KG1 (cell line): ENCODE measurements at regions not wholly inside any gene's neighbourhood (a gene's known extent, or its start where the extent isn't known, plus 50 kb on each side); places are given as distances from the start of the nearest gene placed in this dataset.
"Not testable (repeated sequence)": the region's sequence is repeated elsewhere in the genome, so short reads cannot be mapped to it uniquely, and the experiment has no call there.

Experiments used
- DNase-seq: peaks from one replicate; lab custom pipeline; 2025; lab: John Stamatoyannopoulos, UW

DNA sequence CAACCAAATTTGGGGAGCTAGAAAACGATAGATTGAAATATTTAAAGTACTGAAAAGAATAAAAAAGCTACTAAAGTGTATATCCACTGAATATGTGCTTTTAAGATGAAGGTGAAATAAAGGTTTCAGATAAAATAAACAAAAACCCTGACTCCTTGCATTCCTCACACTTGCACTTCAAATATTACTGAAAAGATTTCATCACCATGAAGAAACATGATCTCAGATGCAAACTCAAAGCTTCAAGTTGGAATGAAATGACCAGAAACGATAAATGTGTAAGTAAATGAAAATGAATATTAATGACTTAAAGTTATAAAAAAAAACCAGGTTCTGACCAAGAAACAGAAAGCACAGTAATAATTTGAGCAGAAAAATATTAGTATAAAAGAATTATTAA, 1246.0 kb upstream of the ACVR2A start:
- no peak for DNase-seq

DNA sequence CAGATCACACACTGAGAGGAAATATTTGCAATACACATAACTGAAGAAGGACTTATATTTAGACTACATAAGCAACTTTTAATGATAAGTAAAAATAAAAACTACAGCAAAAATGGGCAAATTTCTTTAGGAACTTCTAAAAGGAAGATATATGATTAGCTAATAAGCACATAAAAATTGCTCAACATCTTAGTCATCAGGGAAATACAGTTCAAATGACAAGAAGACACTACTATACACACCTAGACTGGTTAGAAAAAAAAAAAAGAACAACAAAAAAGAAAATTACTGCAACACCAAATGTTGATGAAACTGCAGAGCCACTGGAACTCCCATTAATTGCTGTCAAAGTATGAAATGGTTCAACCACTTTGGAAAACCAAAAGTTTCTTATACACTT, 1247.5 kb upstream of the ACVR2A start:
- no peak for DNase-seq

- DNase-seq = no peak
Measured at GRCh38 chr2:146591908-146592307, 1252.9 kb upstream of the ACVR2A start.

DNA sequence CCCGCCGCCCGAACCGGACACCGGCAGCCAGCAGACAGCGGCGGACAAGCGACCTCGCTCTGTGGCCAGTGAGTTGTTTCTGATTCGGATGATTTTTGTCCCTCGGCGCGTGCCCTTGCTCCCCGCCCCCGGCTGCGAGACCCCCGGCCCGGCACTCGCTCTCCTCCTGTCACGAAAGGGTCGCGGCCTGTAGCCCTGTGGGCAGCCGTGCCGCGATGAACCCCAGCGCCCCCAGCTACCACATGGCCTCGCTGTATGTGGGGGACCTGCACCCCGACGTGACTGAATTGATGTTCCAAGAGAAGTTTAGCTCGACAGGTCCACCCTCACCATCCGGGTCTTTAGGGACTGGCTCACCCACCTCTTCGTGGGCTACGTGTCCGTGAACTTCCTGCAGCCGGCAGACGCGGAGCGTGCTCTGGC, 1257.5 kb upstream of the ACVR2A start:
- DNase-seq = no peak

DNA sequence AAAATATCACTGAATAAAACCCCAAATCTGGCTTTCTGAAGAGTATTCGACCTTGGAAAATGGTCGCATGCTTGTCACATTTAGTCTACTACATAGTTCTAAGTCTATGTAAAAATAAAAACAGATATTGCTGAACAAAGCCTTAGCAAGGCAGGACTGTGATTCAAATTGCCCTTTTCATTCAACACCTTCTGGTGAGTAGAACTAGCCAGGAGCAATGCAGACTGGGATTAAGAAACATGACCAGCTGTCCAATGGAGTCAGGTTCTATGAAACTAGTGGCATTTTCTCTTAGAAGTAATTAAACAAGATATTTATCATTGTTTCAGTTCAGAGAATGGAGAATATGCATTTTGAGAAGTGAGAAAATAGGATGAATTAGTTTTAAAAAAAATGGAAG, 1260.5 kb upstream of the ACVR2A start:
- DNase-seq = no peak

- DNase-seq = no peak
Measured at GRCh38 chr2:146579147-146579930, 1265.5 kb upstream of the ACVR2A start.

GRCh38 chr2:146576339-146577111, 1268.3 kb upstream of the ACVR2A start:
- no peak for DNase-seq

DNA sequence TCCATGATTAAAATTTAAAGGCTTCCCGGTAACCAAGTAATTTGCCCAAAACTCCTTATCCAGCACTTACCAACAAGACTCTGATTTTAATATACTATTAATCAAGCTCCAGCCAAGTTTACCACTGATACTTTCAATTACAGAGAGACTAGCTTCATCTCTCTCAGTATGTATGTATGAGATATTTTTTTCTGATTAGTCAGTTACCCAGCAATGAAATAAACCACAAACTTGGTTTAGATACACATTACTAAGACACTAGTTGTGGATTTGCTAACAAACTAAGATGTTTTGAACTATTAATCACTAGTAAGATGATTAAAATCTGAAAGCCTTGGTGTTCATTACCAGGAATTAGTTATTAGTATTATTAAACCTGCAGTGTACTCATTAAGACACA, 1272.2 kb upstream of the ACVR2A start:
- no peak for DNase-seq

- DNase-seq = no peak
Measured at GRCh38 chr2:146561996-146562395, 1282.8 kb upstream of the ACVR2A start.

GRCh38 chr2:146547236-146547635, 1297.6 kb upstream of the ACVR2A start:
- no peak for DNase-seq

GRCh38 chr2:146544701-146545100, 1300.1 kb upstream of the ACVR2A start:
- DNase-seq = no peak

DNA sequence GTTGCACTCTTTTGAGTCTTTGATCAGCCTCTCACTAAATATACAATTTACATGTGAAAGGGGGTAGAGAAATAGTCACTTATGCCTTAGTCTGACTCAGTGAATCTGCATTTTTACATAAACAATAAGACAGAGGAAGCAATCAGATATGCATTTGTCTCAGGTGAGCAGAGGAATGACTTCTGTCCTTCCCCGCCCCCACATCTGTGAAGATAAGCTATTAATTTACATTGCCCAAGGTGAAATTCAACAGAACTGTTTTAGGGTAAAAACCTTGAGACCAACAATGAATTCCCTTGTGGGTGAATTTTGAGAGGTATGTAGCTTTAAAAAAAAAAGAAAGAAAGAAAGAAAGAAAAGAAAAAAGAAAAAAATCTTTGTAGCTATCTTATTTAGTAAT, 1302.9 kb upstream of the ACVR2A start:
- no peak for DNase-seq

GRCh38 chr2:146540271-146540932, 1304.4 kb upstream of the ACVR2A start:
- DNase-seq = no peak

DNA sequence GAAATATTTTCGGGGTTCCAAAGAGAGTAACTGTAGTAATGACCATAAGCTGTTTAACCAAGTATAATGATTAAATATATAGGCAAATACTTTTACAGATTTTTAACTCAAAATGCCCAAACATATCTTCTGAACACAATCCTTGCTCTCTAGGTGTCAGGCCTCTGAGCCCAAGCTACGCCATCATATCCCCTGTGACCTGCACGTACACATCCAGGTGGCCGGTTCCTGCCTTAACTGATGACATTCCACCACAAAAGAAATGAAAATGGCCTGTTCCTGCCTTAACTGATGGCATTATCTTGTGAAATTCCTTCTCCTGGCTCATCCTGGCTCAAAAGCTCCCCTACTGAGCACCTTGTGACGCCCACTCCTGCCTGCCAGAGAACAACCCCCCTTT, 1305.1 kb upstream of the ACVR2A start:
- DNase-seq = not testable (repeated sequence)

DNA sequence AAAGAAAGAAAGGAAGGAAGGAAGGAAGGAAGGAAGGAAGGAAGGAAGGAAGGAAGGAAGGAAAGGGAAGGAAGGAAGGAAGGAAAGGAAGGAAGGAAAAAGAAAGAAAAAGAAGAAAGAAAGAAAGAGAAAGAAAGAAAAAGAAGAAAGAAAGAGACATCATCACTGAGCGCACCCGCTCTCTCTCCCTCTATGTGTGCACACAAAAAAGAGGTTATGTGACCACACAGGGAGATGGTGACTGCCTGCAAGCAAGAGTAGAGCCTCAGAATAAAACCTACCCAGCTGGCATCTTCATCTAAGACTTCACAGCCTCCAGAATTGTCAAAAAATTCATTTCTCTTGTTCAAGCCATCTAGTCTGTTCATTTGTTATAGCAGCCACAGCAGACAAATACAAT, 1307.4 kb upstream of the ACVR2A start:
- no peak for DNase-seq

- DNase-seq = no peak
Measured at GRCh38 chr2:146532509-146533147, 1312.2 kb upstream of the ACVR2A start.

DNA sequence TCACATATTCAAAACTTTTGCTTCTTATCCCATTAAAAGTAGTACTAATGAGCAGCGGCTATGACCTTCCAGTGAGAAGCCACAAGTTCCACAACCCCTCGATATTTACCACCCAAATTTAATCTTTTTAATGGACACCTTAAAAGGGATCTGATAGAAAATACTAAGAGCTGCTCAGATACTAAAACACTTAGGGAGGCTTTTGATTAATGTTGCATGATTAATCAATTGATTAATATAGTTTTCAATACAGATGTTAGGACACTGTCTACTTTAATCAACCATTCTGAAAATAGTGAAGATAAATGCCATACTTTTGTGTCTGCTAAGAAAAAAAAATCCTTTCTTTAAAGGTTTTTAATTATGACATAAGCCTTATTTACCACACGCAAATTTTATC, 1312.8 kb upstream of the ACVR2A start:
- no peak for DNase-seq

GRCh38 chr2:146530886-146531285, 1313.9 kb upstream of the ACVR2A start:
- DNase-seq = no peak

DNA sequence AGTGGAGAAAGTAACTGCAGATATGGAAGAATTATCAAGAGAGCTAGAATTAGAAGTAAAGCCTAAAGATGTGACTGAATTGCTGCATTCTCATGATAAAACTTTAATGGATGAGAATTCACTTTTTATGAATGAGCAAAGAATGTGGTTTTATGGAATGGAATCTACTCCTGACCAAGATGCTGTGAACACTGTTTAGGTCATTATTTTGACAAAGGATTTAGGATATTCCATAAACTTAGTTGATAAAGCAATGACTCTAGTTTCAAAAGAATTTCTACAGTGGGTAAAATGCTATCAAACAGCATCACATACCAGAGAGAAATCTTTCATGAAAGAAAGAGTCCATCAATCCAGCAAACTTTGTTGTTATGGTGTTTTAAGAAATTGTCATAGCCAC, 1317.7 kb upstream of the ACVR2A start:
- DNase-seq = no peak

GRCh38 chr2:146523196-146523595, 1321.6 kb upstream of the ACVR2A start:
- DNase-seq = no peak

- DNase-seq = no peak
Measured at GRCh38 chr2:146506851-146507250, 1338.0 kb upstream of the ACVR2A start.

DNA sequence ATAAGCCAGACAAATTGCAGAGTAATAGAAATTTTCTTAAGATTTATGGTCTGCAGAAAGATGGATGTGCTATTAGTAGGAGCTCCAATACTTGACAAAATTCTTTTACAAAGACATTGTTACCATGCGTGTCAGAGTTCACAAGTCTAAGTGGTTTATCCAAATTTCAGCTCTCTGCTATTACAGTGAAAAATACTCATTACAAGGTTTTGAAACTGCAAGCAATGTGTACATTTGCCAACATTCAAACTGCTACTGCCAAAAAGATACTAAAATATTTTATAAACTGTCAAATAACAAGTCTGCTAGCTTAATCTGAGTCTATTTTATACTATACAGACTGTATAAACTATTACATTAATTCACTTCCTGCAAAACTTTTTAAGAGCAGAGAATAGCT, 1341.5 kb upstream of the ACVR2A start:
- DNase-seq = no peak
